Amniotic epithelial cell (primary cell): ENCODE measurements at regions not wholly inside any gene's neighbourhood (a gene's known extent, or its start where the extent isn't known, plus 50 kb on each side); places are given as distances from the start of the nearest gene placed in this dataset.
"Not testable (repeated sequence)": the region's sequence is repeated elsewhere in the genome, so short reads cannot be mapped to it uniquely, and the experiment has no call there.

ENCODE experiments used
- DNase-seq: peaks from one replicate; pipeline ENCODE4 v3.0.0-alpha.2; 2010; ENCODE audit warnings: low read depth

- DNase-seq = no peak
Observed at GRCh38 chr10:56469482-56469881, 108.4 kb upstream of the ZWINT start.

GRCh38 chr10:56466005-56466404 is 104.9 kb upstream of the ZWINT start:
- no peak for DNase-seq

- peak; percentile 2 for DNase-seq
Observed at GRCh38 chr10:56449770-56450169, 88.7 kb upstream of the ZWINT start.

- not testable (repeated sequence) for DNase-seq
Observed at GRCh38 chr10:56447613-56448012, 86.6 kb upstream of the ZWINT start.

GRCh38 chr10:56441337-56441736 is 80.3 kb upstream of the ZWINT start:
- not testable (repeated sequence) for DNase-seq
